GM12878 (cell line): ENCODE measurements at regions not wholly inside any gene's neighbourhood (a gene's known extent, or its start where the extent isn't known, plus 50 kb on each side); places are given as distances from the start of the nearest gene placed in this dataset.

ENCODE experiments used
- ATAC-seq: fragments of 200-7000 bp; cut with Tn5 transposase; 3 replicates; pipeline ENCODE4 v1.9.1; 2020; ENCODE audit warnings: mild to moderate bottlenecking, moderate library complexity
- BruUV-seq: library from RNA; stranded (reverse); fragments of 400-500 nt; replicated peaks from 2 replicates; lab custom pipeline; 2021; lab: Mats Ljungman, UMichigan
- CTCF ChIA-PET: fragments of 300-600 bp; sonication (Branson Sonifier 250); formaldehyde crosslinking; extraction: SDS; loops from one replicate; lab custom pipeline; 2021; ENCODE audit warnings: inconsistent platforms; lab: Yijun Ruan, JAX
- POLR2A ChIA-PET: fragments of 350-600 bp; formaldehyde crosslinking; extraction: SDS; loops from one replicate; lab custom pipeline; 2021; ENCODE audit warnings: inconsistent platforms; lab: Charles Lee
- RAD21 ChIA-PET: fragments of 300-600 bp; sonication (Branson Sonifier 250); formaldehyde crosslinking; loops from one replicate; lab custom pipeline; 2023; ENCODE audit warnings: antibody characterized with exemption; ENCODE audit not compliant: unreplicated experiment; lab: Charles Lee
- SMC1A ChIA-PET: fragments of 300-600 bp; sonication (Branson Sonifier 250); formaldehyde crosslinking; loops from one replicate; lab custom pipeline; 2023; ENCODE audit not compliant: unreplicated experiment, uncharacterized antibody; lab: Charles Lee
- DNase-seq: peaks from one replicate; pipeline ENCODE4 v3.0.0-alpha.2; 2011; ENCODE audit warnings: low read depth, low spot score
- FAIRE-seq: peaks from 3 replicates; lab custom pipeline; 2011; peaks lifted over from hg19 to GRCh38; lab: Jason Lieb, UNC
- H2AFZ ChIP-seq: 2 replicates; pipeline ENCODE4 v1.6.0; 2011; ENCODE audit warnings: low read depth, low read length, control low read depth; ENCODE audit not compliant: control insufficient read depth
- H3K27ac ChIP-seq: 2 replicates; pipeline ENCODE4 v1.5.1; 2011; ENCODE audit warnings: control low read depth; ENCODE audit not compliant: control insufficient read depth, insufficient read depth
- H3K27me3 ChIP-seq, 2 experiments: replicated peaks in 1 of 2; 2 replicates each; pipeline versions ENCODE4 v1.6.0 to v1.6.1; 2011; ENCODE audit warnings: low read length in 1 of 2; ENCODE audit not compliant: control insufficient read depth in 2 of 2, insufficient read depth in 2 of 2
- H3K36me3 ChIP-seq, 2 experiments: 2 replicates each; pipeline ENCODE4 v1.5.1; 2011; ENCODE audit warnings: low read length in 1 of 2; ENCODE audit not compliant: control insufficient read depth in 2 of 2, insufficient read depth in 2 of 2
- H3K4me1 ChIP-seq: 2 replicates; pipeline ENCODE4 v1.6.1; 2011; ENCODE audit warnings: mild to moderate bottlenecking, low read length, moderate library complexity, mixed read lengths; ENCODE audit not compliant: control insufficient read depth, insufficient read depth
- H3K4me2 ChIP-seq: 2 replicates; pipeline ENCODE4 v1.6.0; 2011; ENCODE audit warnings: control low read depth; ENCODE audit not compliant: control insufficient read depth, insufficient read depth
- H3K4me3 ChIP-seq: fragments of 200-600 bp; sonication (generic); 2 replicates; pipeline ENCODE4 v1.5.1; 2016
- H3K79me2 ChIP-seq: 2 replicates; pipeline ENCODE4 v1.6.0; 2011; ENCODE audit warnings: low read length; ENCODE audit not compliant: control insufficient read depth, insufficient read depth
- H3K9ac ChIP-seq: 2 replicates; pipeline ENCODE4 v1.8.0; 2011; ENCODE audit warnings: low read length, control low read depth, mixed read lengths; ENCODE audit not compliant: control insufficient read depth, insufficient read depth
- H3K9me3 ChIP-seq: replicated peaks from 3 replicates; pipeline ENCODE4 v1.5.1; 2011; ENCODE audit warnings: mild to moderate bottlenecking, low read length; ENCODE audit not compliant: control insufficient read depth, insufficient read depth
- H4K20me1 ChIP-seq: 2 replicates; pipeline ENCODE4 v1.6.0; 2011; ENCODE audit not compliant: control insufficient read depth, insufficient read depth
- BCLAF1 ChIP-seq: fragments of 450-650 bp; IDR thresholded peaks from 2 replicates; pipeline ENCODE4 v1.6.1; 2017; ENCODE audit warnings: antibody characterized with exemption, mild to moderate bottlenecking, moderate library complexity
- BHLHE40 ChIP-seq, 2 experiments: fragments of 450-650 bp in 1 of 2; IDR thresholded peaks; 2 replicates each; pipeline ENCODE4 v1.6.1; 2011 to 2017; ENCODE audit warnings: low read depth in 2 of 2, borderline replicate concordance in 1 of 2, improper control_type of control experiment in 1 of 2, low read length in 1 of 2, mild to moderate bottlenecking in 1 of 2
- CBX5 ChIP-seq: sonication (generic); IDR thresholded peaks from 2 replicates; pipeline ENCODE4 v1.6.1; 2016; ENCODE audit warnings: low read depth, moderate library complexity, mild to moderate bottlenecking, inconsistent platforms
- CEBPB ChIP-seq, 2 experiments: fragments of 150-350 bp in 1 of 2; IDR thresholded peaks; 2 replicates each; pipeline ENCODE4 v1.6.1; 2012 to 2014; ENCODE audit warnings: low read depth in 2 of 2, low read length in 2 of 2, borderline replicate concordance in 1 of 2, inconsistent platforms in 1 of 2
- HSF1 ChIP-seq: fragments of 150-350 bp; IDR thresholded peaks from 2 replicates; pipeline ENCODE4 v1.6.1; 2014; ENCODE audit warnings: mild to moderate bottlenecking, low read depth, low read length
- IKZF1 ChIP-seq: fragments of 450-650 bp; conservative IDR thresholded peaks from 2 replicates; pipeline ENCODE4 v1.6.1; 2017; ENCODE audit warnings: antibody characterized with exemption, mild to moderate bottlenecking
- IRF4 ChIP-seq: IDR thresholded peaks from 2 replicates; pipeline ENCODE4 v1.6.1; 2011; ENCODE audit warnings: low read depth, low read length
- KDM1A ChIP-seq: fragments of 200-600 bp; sonication (generic); IDR thresholded peaks from 2 replicates; pipeline ENCODE4 v1.6.1; 2016; ENCODE audit warnings: borderline replicate concordance
- MTA2 ChIP-seq: fragments of 450-650 bp; IDR thresholded peaks from 2 replicates; pipeline ENCODE4 v1.6.1; 2016; ENCODE audit warnings: low read depth, mild to moderate bottlenecking, moderate library complexity
- NFIC ChIP-seq: IDR thresholded peaks from 2 replicates; pipeline ENCODE4 v1.6.1; 2012; ENCODE audit warnings: low read depth, mild to moderate bottlenecking, inconsistent platforms, low read length, moderate library complexity
- SKIL ChIP-seq: fragments of 450-650 bp; IDR thresholded peaks from 2 replicates; pipeline ENCODE4 v1.6.1; 2017; ENCODE audit warnings: mild to moderate bottlenecking, low read depth, inconsistent platforms; ENCODE audit not compliant: poor library complexity, severe bottlenecking
- SRF ChIP-seq, 2 experiments: IDR thresholded peaks; 2 replicates each; pipeline ENCODE4 v1.6.1; 2011; ENCODE audit warnings: low read depth in 2 of 2, low read length in 2 of 2, mild to moderate bottlenecking in 1 of 2, moderate library complexity in 1 of 2
- ZNF217 ChIP-seq: fragments of 450-650 bp; IDR thresholded peaks from 2 replicates; pipeline ENCODE4 v1.6.1; 2017; ENCODE audit warnings: antibody characterized with exemption, mild to moderate bottlenecking
- ZNF274 ChIP-seq: IDR thresholded peaks from one replicate; pipeline ENCODE4 v1.8.0; 2011; ENCODE audit not compliant: insufficient read length, insufficient read depth
- ZNF384 ChIP-seq: IDR thresholded peaks from 2 replicates; pipeline ENCODE4 v1.6.1; 2012; ENCODE audit warnings: low read depth, mild to moderate bottlenecking, low read length, improper control_type of control experiment, borderline replicate concordance
- WGBS: methylation state at CpG from one replicate; pipeline ENCODE4 v1.1.6; 2016; ENCODE audit warnings: low lambda C conversion rate; ENCODE audit not compliant: insufficient replicate concordance, insufficient coverage; ENCODE audit errors: missing lambda C conversion rate; 5-methylcytosine and 5-hydroxymethylcytosine counted together
- in situ Hi-C: fragments of 300-500 bp; cut with MboI; formaldehyde crosslinking; loops from 9 replicates; pipeline ENCODE4 v1.14.3; 2018; ENCODE audit warnings: mixed read lengths
- intact Hi-C: fragments of 100-400 bp; cut with micrococcal nuclease; formaldehyde crosslinking; loops from one replicate; pipeline ENCODE4 v1.14.2; 2022; ENCODE audit not compliant: unreplicated experiment

GRCh38 chr4:155590796-155591585 is 75.7 kb upstream of the GUCY1A1 start:
- no peaks in the 10 kb centered on the region for H3K4me1 ChIP-seq
- ATAC-seq = no peak
- H4K20me1 ChIP-seq = no peaks in the 10 kb centered on the region; the same call in 1 of the 2 replicates
- ChIA-PET POLR2A (no interaction called here), CTCF (no interaction called here), RAD21 (interaction anchor here (0.6 kb wide), 1 partner anchor 111 kb away, joined by 3 read pairs; no protein-coding TSS in a partner anchor), SMC1A (interaction anchor here (1.0 to 2.7 kb wide), 4 partner anchors 8 to 113 kb away, joined by 3 to 11 read pairs (median 4); no protein-coding TSS in a partner anchor)
- BruUV-seq = no TSS peak
- no peaks in the 10 kb centered on the region for H3K9me3 ChIP-seq
- H3K36me3 ChIP-seq = no peaks in the 10 kb centered on the region
- no peak overlapping the region for H3K4me2 ChIP-seq
- WGBS = 14% methylated on average over 3 of the region's 3 CpGs
- in situ Hi-C loops (no loop called here), intact Hi-C loops (no loop called here)
- H2AFZ ChIP-seq = no peak overlapping the region
- H3K9ac ChIP-seq = no peak overlapping the region
- no peaks in the 10 kb centered on the region; a peak in 2 of 4 replicates for H3K27me3 ChIP-seq
- FAIRE-seq = no peak
- no peak overlapping the region for H3K4me3 ChIP-seq
- no peak overlapping the region for H3K27ac ChIP-seq
- H3K79me2 ChIP-seq = no peaks in the 10 kb centered on the region
- no peak for DNase-seq
- TF ChIP-seq CBX5 (no peak), BCLAF1 (no peak), ZNF217 (no peak), SRF (IDR thresholded peaks at IDR 0.05; ENCODE audit: low read depth in 2 of 2, low read length in 2 of 2) (no peak), NFIC (no peak), SKIL (no peak), KDM1A (no peak), MTA2 (no peak), CEBPB (IDR thresholded peaks at IDR 0.05; ENCODE audit: borderline replicate concordance in 1 of 2, low read depth in 2 of 2, low read length in 2 of 2) (no peak), ZNF384 (no peak), ZNF274 (no peak), HSF1 (no peak), IRF4 (no peak), IKZF1 (no peak), BHLHE40 (IDR thresholded peaks at IDR 0.05; ENCODE audit: borderline replicate concordance in 1 of 2, low read depth in 2 of 2, low read length in 1 of 2) (no peak)
